KMS-11 (cell line): ENCODE measurements at regions not wholly inside any gene's neighbourhood (a gene's known extent, or its start where the extent isn't known, plus 50 kb on each side); places are given as distances from the start of the nearest gene placed in this dataset.

ENCODE experiments used
- H2AFZ ChIP-seq: fragments of 200-600 bp; sonication (generic); 2 replicates; pipeline ENCODE4 v1.6.1; 2016; ENCODE audit warnings: antibody characterized with exemption, mixed run types, low read depth
- H3K27ac ChIP-seq: fragments of 200-600 bp; sonication (generic); 2 replicates; pipeline ENCODE4 v1.6.1; 2016; ENCODE audit warnings: mild to moderate bottlenecking, mixed run types
- H3K27me3 ChIP-seq: fragments of 200-600 bp; sonication (generic); 2 replicates; pipeline ENCODE4 v1.6.1; 2017; ENCODE audit warnings: mild to moderate bottlenecking, low read depth, mixed run types, moderate library complexity; ENCODE audit not compliant: insufficient read depth
- H3K36me3 ChIP-seq: fragments of 200-600 bp; sonication (generic); 2 replicates; pipeline ENCODE4 v1.6.1; 2017; ENCODE audit warnings: mild to moderate bottlenecking, mixed run types; ENCODE audit not compliant: insufficient read depth
- H3K4me1 ChIP-seq: fragments of 200-600 bp; sonication (generic); 2 replicates; pipeline ENCODE4 v1.6.1; 2016; ENCODE audit warnings: mild to moderate bottlenecking, low read depth, mixed run types; ENCODE audit not compliant: poor library complexity, severe bottlenecking
- H3K4me2 ChIP-seq: fragments of 200-600 bp; sonication (generic); 2 replicates; pipeline ENCODE4 v1.7.0; 2016; ENCODE audit warnings: mild to moderate bottlenecking, mixed run types
- H3K4me3 ChIP-seq: fragments of 200-600 bp; sonication (generic); IDR thresholded peaks from 2 replicates; pipeline ENCODE4 v1.6.1; 2017; ENCODE audit warnings: low read depth, low read length, mixed read lengths; ENCODE audit not compliant: insufficient read depth
- H3K79me2 ChIP-seq: fragments of 200-600 bp; sonication (generic); 2 replicates; pipeline ENCODE4 v1.6.1; 2016; ENCODE audit warnings: low read depth, mixed run types; ENCODE audit not compliant: insufficient read depth
- H3K9ac ChIP-seq: fragments of 200-600 bp; sonication (generic); 2 replicates; pipeline ENCODE4 v1.6.1; 2016; ENCODE audit warnings: mild to moderate bottlenecking, mixed run types
- H4K20me1 ChIP-seq: fragments of 200-600 bp; sonication (generic); 2 replicates; pipeline ENCODE4 v1.6.1; 2016; ENCODE audit warnings: mild to moderate bottlenecking, mixed run types; ENCODE audit not compliant: insufficient read depth
- CTCF ChIP-seq: fragments of 200-600 bp; sonication (generic); conservative IDR thresholded peaks from 2 replicates; pipeline ENCODE4 v1.6.1; 2017; ENCODE audit warnings: low read depth, mild to moderate bottlenecking, antibody characterized with exemption, low read length, moderate library complexity, mixed read lengths

- H3K4me2 ChIP-seq, result no peak overlapping the region
- H3K36me3 ChIP-seq, result no peaks in the 10 kb centered on the region
- H2AFZ ChIP-seq, result no peak overlapping the region
- no peak overlapping the region for H3K27ac ChIP-seq
- no peak for TF ChIP-seq CTCF
- no peaks in the 10 kb centered on the region for H4K20me1 ChIP-seq
- no peaks in the 10 kb centered on the region for H3K27me3 ChIP-seq
- H3K79me2 ChIP-seq, result no peaks in the 10 kb centered on the region
- H3K4me3 ChIP-seq, result no peak overlapping the region
- H3K4me1 ChIP-seq, result no peaks in the 10 kb centered on the region
- H3K9ac ChIP-seq, result no peak overlapping the region
Observed at GRCh38 chr13:21852043-21852442, 181.2 kb downstream of the FGF9 start.

GRCh38 chr13:21853779-21854178, 182.9 kb downstream of the FGF9 start:
- H3K27me3 ChIP-seq, result no peaks in the 10 kb centered on the region
- H3K36me3 ChIP-seq, result no peaks in the 10 kb centered on the region
- no peak overlapping the region for H3K9ac ChIP-seq
- no peak overlapping the region for H3K4me2 ChIP-seq
- no peaks in the 10 kb centered on the region for H4K20me1 ChIP-seq
- H3K27ac ChIP-seq, result no peak overlapping the region
- no peak overlapping the region for H3K4me3 ChIP-seq
- no peaks in the 10 kb centered on the region for H3K79me2 ChIP-seq
- no peak overlapping the region for H2AFZ ChIP-seq
- H3K4me1 ChIP-seq, result no peaks in the 10 kb centered on the region
- no peak for TF ChIP-seq CTCF

GRCh38 chr13:21868823-21869222, 197.9 kb downstream of the FGF9 start:
- no peak overlapping the region for H2AFZ ChIP-seq
- H3K4me3 ChIP-seq, result no peak overlapping the region
- no peak overlapping the region for H3K27ac ChIP-seq
- H3K36me3 ChIP-seq, result no peaks in the 10 kb centered on the region
- no peaks in the 10 kb centered on the region for H3K79me2 ChIP-seq
- no peak overlapping the region for H3K4me2 ChIP-seq
- H3K27me3 ChIP-seq, result no peaks in the 10 kb centered on the region
- no peaks in the 10 kb centered on the region for H3K4me1 ChIP-seq
- no peak overlapping the region for H3K9ac ChIP-seq
- TF ChIP-seq CTCF, result no peak
- no peaks in the 10 kb centered on the region for H4K20me1 ChIP-seq

- no peak for TF ChIP-seq CTCF
- Histone ChIP-seq H2AFZ (no peak overlapping the region), H3K4me1 (no peaks in the 10 kb centered on the region), H3K36me3 (no peaks in the 10 kb centered on the region), H3K4me3 (no peak overlapping the region), H3K27ac (no peak overlapping the region), H3K9ac (no peak overlapping the region), H3K79me2 (no peaks in the 10 kb centered on the region), H4K20me1 (no peaks in the 10 kb centered on the region), H3K4me2 (no peak overlapping the region), H3K27me3 (no peaks in the 10 kb centered on the region)
Observed at GRCh38 chr13:21871382-21871781, 200.5 kb downstream of the FGF9 start.

- TF ChIP-seq CTCF, result no peak
- Histone ChIP-seq H4K20me1 (no peaks in the 10 kb centered on the region), H3K27me3 (no peaks in the 10 kb centered on the region), H3K79me2 (no peaks in the 10 kb centered on the region), H3K4me3 (no peak overlapping the region), H3K4me1 (no peaks in the 10 kb centered on the region), H3K9ac (no peak overlapping the region), H3K27ac (no peak overlapping the region), H3K4me2 (no peak overlapping the region), H3K36me3 (no peaks in the 10 kb centered on the region), H2AFZ (no peak overlapping the region)
Observed at GRCh38 chr13:21871919-21872318, 201.0 kb downstream of the FGF9 start.
